HUES6 (cell line): ENCODE measurements at regions not wholly inside any gene's neighbourhood (a gene's known extent, or its start where the extent isn't known, plus 50 kb on each side); places are given as distances from the start of the nearest gene placed in this dataset.

ENCODE experiments used
- H3K27ac ChIP-seq: 2 replicates; pipeline ENCODE4 v1.7.0; 2013; ENCODE audit warnings: low read depth, mild to moderate bottlenecking, low read length, inconsistent platforms
- H3K27me3 ChIP-seq: 2 replicates; pipeline ENCODE4 v1.6.1; 2013; ENCODE audit warnings: low read length; ENCODE audit not compliant: control insufficient read depth, insufficient read depth
- H3K36me3 ChIP-seq: 2 replicates; pipeline ENCODE4 v1.6.1; 2013; ENCODE audit warnings: low read length; ENCODE audit not compliant: control insufficient read depth, insufficient read depth
- H3K4me1 ChIP-seq: 2 replicates; pipeline ENCODE4 v1.6.1; 2013; ENCODE audit warnings: low read length; ENCODE audit not compliant: control insufficient read depth, insufficient read depth
- H3K4me3 ChIP-seq: 2 replicates; pipeline ENCODE4 v1.5.1; 2013; ENCODE audit warnings: low read depth, low read length
- H3K9ac ChIP-seq: one replicate; pipeline ENCODE4 v1.6.1; 2013; ENCODE audit warnings: mild to moderate bottlenecking, low read length
- H3K9me3 ChIP-seq: 2 replicates; pipeline ENCODE4 v1.6.1; 2013; ENCODE audit warnings: low read depth, low read length; ENCODE audit not compliant: control insufficient read depth, insufficient read depth

- Histone ChIP-seq H3K4me3 (no peak overlapping the region), H3K4me1 (no peaks in the 10 kb centered on the region), H3K9ac (no peak overlapping the region), H3K9me3 (peaks cover 3% of the 10 kb centered on the region; the same call in 1 of the 2 replicates), H3K27ac (no peak overlapping the region), H3K27me3 (no peaks in the 10 kb centered on the region), H3K36me3 (no peaks in the 10 kb centered on the region)
These were observed 172.8 kb upstream of the PSMD7 start for GRCh38 chr16:74123826-74124225.

DNA sequence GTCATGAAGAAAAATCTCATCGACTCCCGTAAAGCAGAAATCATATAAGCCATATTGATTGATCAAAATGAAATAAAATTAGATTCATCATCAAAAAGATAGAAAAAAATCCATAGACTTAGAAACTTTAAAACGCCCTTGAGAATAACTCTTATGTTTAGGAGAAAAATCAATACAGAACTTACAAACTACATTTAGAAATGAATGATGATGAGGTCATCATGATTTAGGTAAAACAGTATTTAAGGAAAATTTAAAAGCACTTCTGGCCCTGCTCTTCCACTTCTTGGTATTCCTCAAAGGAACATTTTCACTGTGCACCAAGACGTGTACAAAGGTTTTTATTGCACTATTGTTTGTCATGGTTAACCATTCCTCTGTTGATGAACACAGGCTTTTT lies 173.4 kb upstream of the PSMD7 start:
- Histone ChIP-seq H3K36me3 (no peaks in the 10 kb centered on the region), H3K4me3 (no peak overlapping the region), H3K27ac (no peak overlapping the region), H3K4me1 (no peaks in the 10 kb centered on the region), H3K9ac (no peak overlapping the region), H3K27me3 (no peaks in the 10 kb centered on the region), H3K9me3 (0 out of 2 replicates have a peak, but pooled peaks cover 3% of the 10 kb centered on the region)

DNA sequence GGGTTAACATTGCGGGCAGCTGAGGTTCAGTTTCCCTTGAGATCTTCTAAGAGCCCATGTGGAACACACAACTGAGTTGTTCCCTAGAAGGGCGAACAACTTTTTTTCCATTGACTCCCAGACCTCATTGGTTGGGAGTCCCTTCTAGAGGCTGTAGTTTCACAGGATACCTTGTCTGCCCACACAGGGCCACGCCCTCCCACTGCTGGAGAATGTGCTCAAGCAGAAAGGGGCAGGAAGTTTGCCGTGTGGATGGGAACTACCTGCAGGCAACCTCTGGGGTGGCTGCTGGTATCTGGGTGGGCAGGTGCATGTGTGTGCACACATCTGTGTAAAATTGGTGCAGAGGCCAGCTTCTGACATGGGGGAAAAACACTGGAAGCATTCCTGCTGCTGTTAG lies 178.8 kb upstream of the PSMD7 start:
- Histone ChIP-seq H3K9ac (no peak overlapping the region), H3K4me3 (no peak overlapping the region), H3K27me3 (no peaks in the 10 kb centered on the region), H3K9me3 (no peaks in the 10 kb centered on the region), H3K36me3 (no peaks in the 10 kb centered on the region), H3K4me1 (no peaks in the 10 kb centered on the region), H3K27ac (no peak overlapping the region)

- no peaks in the 10 kb centered on the region for H3K4me1 ChIP-seq
- H3K9ac ChIP-seq: no peak overlapping the region
- H3K4me3 ChIP-seq: no peak overlapping the region
- no peaks in the 10 kb centered on the region for H3K36me3 ChIP-seq
- H3K9me3 ChIP-seq: no peaks in the 10 kb centered on the region
- H3K27ac ChIP-seq: no peak overlapping the region
- no peaks in the 10 kb centered on the region for H3K27me3 ChIP-seq
These were observed 183.1 kb upstream of the PSMD7 start for GRCh38 chr16:74113545-74113944.

DNA sequence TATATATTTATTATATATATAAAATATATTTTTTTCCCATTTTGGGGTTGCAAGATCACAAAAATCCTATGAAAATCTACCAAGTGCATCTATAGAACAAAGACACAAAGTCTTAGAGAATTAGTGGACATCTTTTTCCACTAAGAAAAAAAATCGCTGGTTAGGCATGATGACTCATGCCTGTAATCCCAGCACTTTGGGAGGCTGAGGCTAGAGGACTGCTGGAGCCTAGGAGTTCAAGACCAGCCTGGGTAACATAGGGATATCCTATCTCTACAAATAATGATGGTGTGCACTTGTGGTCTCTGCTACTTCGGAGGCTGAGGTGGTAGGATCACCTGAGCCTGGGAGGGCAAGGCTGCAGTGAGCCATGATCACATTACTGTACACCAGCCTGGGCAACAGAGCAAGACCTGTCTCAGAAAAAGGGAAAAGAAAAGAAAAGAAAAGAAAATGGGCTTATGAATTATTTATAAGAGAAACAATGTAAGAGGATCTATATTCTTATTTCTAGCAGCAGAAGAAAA lies 185.1 kb upstream of the PSMD7 start:
- H3K4me3 ChIP-seq: no peak overlapping the region
- no peaks in the 10 kb centered on the region for H3K9me3 ChIP-seq
- no peak overlapping the region for H3K27ac ChIP-seq
- peaks cover 3% of the 10 kb centered on the region; the same call in 1 of the 2 replicates for H3K4me1 ChIP-seq
- no peaks in the 10 kb centered on the region for H3K27me3 ChIP-seq
- H3K36me3 ChIP-seq: no peaks in the 10 kb centered on the region
- no peak overlapping the region for H3K9ac ChIP-seq

GRCh38 chr16:74107795-74108610 lies 188.6 kb upstream of the PSMD7 start:
- Histone ChIP-seq H3K27ac (no peak overlapping the region), H3K9ac (no peak overlapping the region), H3K27me3 (no peaks in the 10 kb centered on the region), H3K4me3 (no peak overlapping the region), H3K4me1 (peaks cover 3% of the 10 kb centered on the region; the same call in 1 of the 2 replicates), H3K36me3 (no peaks in the 10 kb centered on the region), H3K9me3 (peaks cover 3% of the 10 kb centered on the region; the same call in 1 of the 2 replicates)

GRCh38 chr16:74104022-74104421 lies 192.6 kb upstream of the PSMD7 start:
- Histone ChIP-seq H3K27ac (no peak overlapping the region), H3K27me3 (no peaks in the 10 kb centered on the region), H3K4me1 (peaks cover 38% of the 10 kb centered on the region), H3K9ac (no peak overlapping the region), H3K4me3 (no peak overlapping the region), H3K36me3 (no peaks in the 10 kb centered on the region), H3K9me3 (peaks cover 6% of the 10 kb centered on the region; the same call in 1 of the 2 replicates)

DNA sequence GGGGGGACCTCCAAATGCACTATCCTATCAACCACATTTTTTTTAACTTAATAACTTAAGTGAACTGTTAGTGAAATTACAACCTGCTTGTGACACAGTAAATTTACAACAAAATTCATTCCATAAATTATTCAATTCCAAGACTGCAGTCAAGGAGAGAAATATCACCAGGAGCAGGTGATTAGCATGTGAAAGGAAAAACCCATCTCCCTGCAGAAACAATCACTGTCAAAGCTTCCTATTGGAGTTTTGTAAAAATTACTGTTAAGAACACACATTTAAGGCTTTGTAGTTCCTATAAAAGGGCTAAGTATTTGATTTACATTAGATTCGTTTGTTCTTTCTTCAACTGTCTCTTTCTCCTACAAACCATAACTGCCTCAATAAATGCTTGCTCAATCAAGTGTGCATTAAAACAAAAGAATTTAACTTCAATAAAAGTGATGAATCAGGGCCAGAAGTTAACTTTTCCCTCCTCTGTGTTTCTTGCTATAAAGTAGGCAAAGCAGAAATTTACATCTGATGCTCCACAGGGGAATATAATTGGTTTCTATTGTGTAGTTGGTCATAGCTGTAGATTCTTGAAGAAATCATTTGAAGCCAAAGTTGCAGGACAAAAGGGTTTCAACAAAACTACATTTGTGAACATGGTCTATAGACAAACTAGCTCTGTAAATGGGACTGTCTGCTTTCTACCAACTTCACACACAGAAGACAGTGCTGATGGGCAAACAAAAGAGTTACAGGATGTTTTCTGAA lies 195.1 kb upstream of the PSMD7 start:
- Histone ChIP-seq H3K9me3 (peaks cover 6% of the 10 kb centered on the region; the same call in 1 of the 2 replicates), H3K4me1 (peaks cover 35% of the 10 kb centered on the region), H3K9ac (no peak overlapping the region), H3K27ac (peak overlapping the region; percentile 69), H3K27me3 (no peaks in the 10 kb centered on the region), H3K4me3 (0 out of 2 replicates have a peak overlapping the region, but pooled peaks have one; percentile 1), H3K36me3 (no peaks in the 10 kb centered on the region)

DNA sequence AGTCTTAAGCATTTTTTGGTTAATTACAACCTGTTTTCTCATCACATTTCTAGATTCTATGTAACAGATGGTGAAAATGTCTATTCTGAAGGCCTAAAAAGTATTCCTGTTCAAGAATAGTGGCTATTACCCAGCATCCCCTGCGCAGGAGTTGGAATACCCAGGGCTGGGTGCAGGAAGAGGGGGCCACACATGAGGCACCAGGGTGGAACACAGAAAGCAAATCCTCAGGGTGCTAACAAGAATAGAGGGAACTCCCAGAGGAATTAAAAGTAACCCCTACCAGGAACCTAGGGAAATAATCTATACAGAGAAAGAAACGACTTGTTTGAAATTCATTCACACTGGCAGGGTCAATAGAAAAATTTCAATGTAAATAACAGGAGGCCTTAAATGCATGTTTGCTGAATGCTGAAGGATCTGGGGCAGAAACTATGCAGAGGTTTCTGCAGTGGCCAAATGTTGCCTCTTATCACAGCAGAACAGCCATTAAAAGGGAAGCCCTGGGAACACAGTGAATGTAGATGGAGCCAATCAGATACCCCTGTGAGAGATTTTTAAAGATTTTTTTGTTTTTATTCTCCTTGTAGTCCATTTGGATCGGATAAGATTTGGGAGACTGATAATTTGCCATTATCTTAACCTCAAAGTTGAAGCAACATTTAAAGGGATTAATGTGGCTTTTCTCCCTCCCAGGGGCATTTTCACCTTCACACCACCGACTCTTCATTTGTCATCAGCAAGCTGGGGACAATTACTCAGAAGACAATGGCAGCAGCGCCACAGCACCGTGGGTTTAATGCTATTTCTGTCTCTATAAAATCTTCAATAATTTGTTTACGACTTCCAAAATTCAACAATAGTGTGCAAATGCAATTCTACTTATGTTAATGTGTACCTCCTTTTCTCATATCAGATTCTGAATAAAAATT lies 196.0 kb upstream of the PSMD7 start:
- Histone ChIP-seq H3K4me3 (no peak overlapping the region), H3K27ac (peak overlapping the region; percentile 42; the same call in 1 of the 2 replicates), H3K9me3 (peaks cover 6% of the 10 kb centered on the region; the same call in 1 of the 2 replicates), H3K9ac (peak overlapping the region; percentile 1), H3K36me3 (no peaks in the 10 kb centered on the region), H3K27me3 (no peaks in the 10 kb centered on the region), H3K4me1 (peaks cover 35% of the 10 kb centered on the region)

- no peak overlapping the region for H3K4me3 ChIP-seq
- no peak overlapping the region for H3K27ac ChIP-seq
- peaks cover 6% of the 10 kb centered on the region; the same call in 1 of the 2 replicates for H3K9me3 ChIP-seq
- peaks cover 35% of the 10 kb centered on the region for H3K4me1 ChIP-seq
- no peak overlapping the region for H3K9ac ChIP-seq
- no peaks in the 10 kb centered on the region for H3K36me3 ChIP-seq
- H3K27me3 ChIP-seq: no peaks in the 10 kb centered on the region
These were observed 197.1 kb upstream of the PSMD7 start for GRCh38 chr16:74099530-74099929.
